GM12872 (cell line): ENCODE measurements at regions not wholly inside any gene's neighbourhood (a gene's known extent, or its start where the extent isn't known, plus 50 kb on each side); places are given as distances from the start of the nearest gene placed in this dataset.

ENCODE experiments used
- TF ChIP-seq, protein P1 (sequence below): IDR thresholded peaks from 3 replicates; pipeline ENCODE4 v1.5.1; 2011; ENCODE audit warnings: low read depth, mild to moderate bottlenecking, low read length, moderate library complexity; ENCODE audit not compliant: insufficient read depth

- TF ChIP-seq, protein P1, sequence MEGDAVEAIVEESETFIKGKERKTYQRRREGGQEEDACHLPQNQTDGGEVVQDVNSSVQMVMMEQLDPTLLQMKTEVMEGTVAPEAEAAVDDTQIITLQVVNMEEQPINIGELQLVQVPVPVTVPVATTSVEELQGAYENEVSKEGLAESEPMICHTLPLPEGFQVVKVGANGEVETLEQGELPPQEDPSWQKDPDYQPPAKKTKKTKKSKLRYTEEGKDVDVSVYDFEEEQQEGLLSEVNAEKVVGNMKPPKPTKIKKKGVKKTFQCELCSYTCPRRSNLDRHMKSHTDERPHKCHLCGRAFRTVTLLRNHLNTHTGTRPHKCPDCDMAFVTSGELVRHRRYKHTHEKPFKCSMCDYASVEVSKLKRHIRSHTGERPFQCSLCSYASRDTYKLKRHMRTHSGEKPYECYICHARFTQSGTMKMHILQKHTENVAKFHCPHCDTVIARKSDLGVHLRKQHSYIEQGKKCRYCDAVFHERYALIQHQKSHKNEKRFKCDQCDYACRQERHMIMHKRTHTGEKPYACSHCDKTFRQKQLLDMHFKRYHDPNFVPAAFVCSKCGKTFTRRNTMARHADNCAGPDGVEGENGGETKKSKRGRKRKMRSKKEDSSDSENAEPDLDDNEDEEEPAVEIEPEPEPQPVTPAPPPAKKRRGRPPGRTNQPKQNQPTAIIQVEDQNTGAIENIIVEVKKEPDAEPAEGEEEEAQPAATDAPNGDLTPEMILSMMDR: no peak
Measured at GRCh38 chr4:25552580-25553271, 102.9 kb upstream of the SLC34A2 start.

DNA sequence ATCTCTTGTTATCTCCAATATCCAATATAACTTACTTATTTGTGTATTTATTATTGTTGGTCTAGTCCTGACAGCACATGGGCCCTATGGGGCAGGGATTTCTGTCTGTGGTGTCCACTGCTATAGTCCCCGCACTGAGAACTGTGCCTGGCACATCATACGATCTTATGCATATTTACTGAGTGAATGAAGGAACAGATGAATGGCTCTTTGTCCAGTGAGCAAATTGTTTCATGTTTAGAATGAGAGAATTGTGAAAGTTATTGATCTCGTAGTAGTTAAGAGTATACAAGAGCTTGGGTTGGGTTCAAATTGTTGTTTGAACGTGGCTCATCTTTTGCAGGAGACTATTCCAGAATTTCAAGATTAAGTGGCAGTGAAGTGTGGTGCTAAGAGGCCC lies 96.1 kb upstream of the SLC34A2 start:
- TF ChIP-seq, protein P1: no peak

- TF ChIP-seq, protein P1: no peak
Measured at GRCh38 chr4:25560605-25561004, 95.0 kb upstream of the SLC34A2 start.

DNA sequence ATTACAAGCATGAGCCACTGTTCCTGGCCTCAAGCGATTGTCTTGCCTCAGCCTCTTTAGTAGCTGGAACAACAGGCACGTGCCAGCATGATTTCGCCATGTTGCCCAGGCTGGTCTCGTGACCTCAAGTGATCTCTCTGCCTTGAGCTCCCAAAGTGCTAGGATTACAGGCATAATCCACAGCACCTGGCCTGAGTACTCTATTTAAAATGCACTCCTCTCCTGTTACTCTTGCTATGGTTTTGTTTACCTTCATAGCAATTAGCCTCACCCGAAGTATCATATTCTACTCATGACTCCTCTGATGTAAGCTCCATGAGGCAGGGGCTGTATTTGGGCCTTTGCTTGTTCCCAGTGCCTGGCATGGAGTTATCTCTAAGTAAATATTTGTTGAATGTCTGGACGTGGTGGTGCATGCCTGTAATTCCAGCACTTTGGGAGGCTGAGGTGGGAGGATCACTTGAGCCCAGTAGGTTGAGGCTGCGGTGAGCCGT lies 92.5 kb upstream of the SLC34A2 start:
- TF ChIP-seq, protein P1: no peak

- TF ChIP-seq, protein P1: no peak
Measured at GRCh38 chr4:25564836-25565235, 90.8 kb upstream of the SLC34A2 start.

- TF ChIP-seq, protein P1: no peak
Measured at GRCh38 chr4:25567253-25567652, 88.4 kb upstream of the SLC34A2 start.

GRCh38 chr4:25569716-25570115 lies 85.9 kb upstream of the SLC34A2 start:
- TF ChIP-seq, protein P1: no peak
